Effector memory CD8-positive, alpha-beta T cell (primary cell): ENCODE measurements at regions not wholly inside any gene's neighbourhood (a gene's known extent, or its start where the extent isn't known, plus 50 kb on each side); places are given as distances from the start of the nearest gene placed in this dataset.

Source experiments
- ATAC-seq: fragments of 150-1000 bp; cut with Tn5 transposase; replicated peaks from 2 replicates; pipeline ENCODE4 v1.10.0; 2021; ENCODE audit warnings: mild to moderate bottlenecking, moderate library complexity
- DNase-seq, 3 experiments: peaks; one replicate each; pipeline ENCODE4 v3.0.0; 2021
- H3K27ac Mint-ChIP-seq, 2 donors: one replicate each; pipeline ENCODE4 v1.8.0; 2022; ENCODE audit warnings: mild to moderate bottlenecking in 2 of 2, mixed read lengths in 2 of 2, moderate library complexity in 2 of 2
- H3K27me3 Mint-ChIP-seq, 2 donors: one replicate each; pipeline ENCODE4 v1.8.0; 2022; ENCODE audit warnings: mixed read lengths in 2 of 2
- H3K36me3 Mint-ChIP-seq: one replicate; pipeline ENCODE4 v1.8.0; 2022; ENCODE audit warnings: mild to moderate bottlenecking, moderate library complexity, mixed read lengths; ENCODE audit not compliant: insufficient read depth
- H3K4me1 Mint-ChIP-seq, 2 donors: one replicate each; pipeline ENCODE4 v1.8.0; 2022; ENCODE audit warnings: low read depth in 2 of 2, mixed read lengths in 2 of 2
- H3K4me3 Mint-ChIP-seq, 2 donors: one replicate each; pipeline ENCODE4 v1.8.0; 2022; ENCODE audit warnings: mild to moderate bottlenecking in 2 of 2, mixed read lengths in 2 of 2, moderate library complexity in 2 of 2
- H3K9me3 Mint-ChIP-seq, 2 donors: one replicate each; pipeline ENCODE4 v1.8.0; 2022; ENCODE audit warnings: mixed read lengths in 2 of 2

- DNase-seq (no peak), ATAC-seq (no peak)
- Mint-ChIP-seq H3K27ac (no peak overlapping the region), H3K9me3 (no peaks in the 10 kb centered on the region), H3K4me3 (no peak overlapping the region), H3K27me3 (peaks cover 25 to 47% of the 10 kb centered on the region in 2 donors), H3K4me1 (peaks cover 6 to 7% of the 10 kb centered on the region in 2 donors), H3K36me3 (no peaks in the 10 kb centered on the region)
Observed at GRCh38 chr16:85162478-85163277, 50.4 kb upstream of the CIBAR2 start.

GRCh38 chr16:85163278-85164112 lies 51.2 kb upstream of the CIBAR2 start:
- Mint-ChIP-seq H3K27ac (no peak overlapping the region), H3K27me3 (peaks cover 29 to 56% of the 10 kb centered on the region in 2 donors), H3K4me1 (no peaks in the 10 kb centered on the region), H3K4me3 (no peak overlapping the region), H3K9me3 (no peaks in the 10 kb centered on the region), H3K36me3 (no peaks in the 10 kb centered on the region)
- no peak for DNase-seq
- no peak for ATAC-seq

GRCh38 chr16:85164431-85164830 lies 52.2 kb upstream of the CIBAR2 start:
- no peak overlapping the region for H3K27ac Mint-ChIP-seq
- ATAC-seq (no peak), DNase-seq (no peak)
- H3K4me1 Mint-ChIP-seq, result no peaks in the 10 kb centered on the region
- peaks cover 3% of the 10 kb centered on the region for H3K36me3 Mint-ChIP-seq
- peaks cover 29 to 60% of the 10 kb centered on the region in 2 donors for H3K27me3 Mint-ChIP-seq
- no peak overlapping the region for H3K4me3 Mint-ChIP-seq
- H3K9me3 Mint-ChIP-seq, result no peaks in the 10 kb centered on the region

GRCh38 chr16:85164838-85165516 lies 52.7 kb upstream of the CIBAR2 start:
- no peaks in the 10 kb centered on the region for H3K9me3 Mint-ChIP-seq
- DNase-seq, result no peak
- no peak overlapping the region for H3K4me3 Mint-ChIP-seq
- peaks cover 29 to 60% of the 10 kb centered on the region in 2 donors for H3K27me3 Mint-ChIP-seq
- no peaks in the 10 kb centered on the region for H3K4me1 Mint-ChIP-seq
- ATAC-seq, result no peak
- H3K27ac Mint-ChIP-seq, result no peak overlapping the region
- peaks cover 3% of the 10 kb centered on the region for H3K36me3 Mint-ChIP-seq

GRCh38 chr16:85165781-85166180 lies 53.5 kb upstream of the CIBAR2 start:
- Mint-ChIP-seq H3K27ac (no peak overlapping the region), H3K4me3 (no peak overlapping the region), H3K27me3 (peaks cover 34 to 66% of the 10 kb centered on the region in 2 donors), H3K9me3 (no peaks in the 10 kb centered on the region), H3K4me1 (no peaks in the 10 kb centered on the region), H3K36me3 (peaks cover 3% of the 10 kb centered on the region)
- no peak for DNase-seq
- no peak for ATAC-seq

GRCh38 chr16:85166281-85166680 lies 54.0 kb upstream of the CIBAR2 start:
- Mint-ChIP-seq H3K27me3 (peaks cover 39 to 71% of the 10 kb centered on the region in 2 donors), H3K36me3 (peaks cover 3% of the 10 kb centered on the region), H3K27ac (no peak overlapping the region), H3K9me3 (no peaks in the 10 kb centered on the region), H3K4me1 (peaks cover under 1% of the 10 kb centered on the region in 2 donors), H3K4me3 (no peak overlapping the region)
- no peak for ATAC-seq
- no peak for DNase-seq

GRCh38 chr16:85166699-85167588 lies 54.7 kb upstream of the CIBAR2 start:
- peaks cover 3% of the 10 kb centered on the region for H3K36me3 Mint-ChIP-seq
- no peak overlapping the region for H3K4me3 Mint-ChIP-seq
- H3K9me3 Mint-ChIP-seq, result no peaks in the 10 kb centered on the region
- ATAC-seq (no peak), DNase-seq (no peak)
- no peak overlapping the region for H3K27ac Mint-ChIP-seq
- H3K4me1 Mint-ChIP-seq, result peaks cover 2 to 3% of the 10 kb centered on the region in 2 donors
- peaks cover 46 to 71% of the 10 kb centered on the region in 2 donors for H3K27me3 Mint-ChIP-seq

- H3K4me3 Mint-ChIP-seq, result peak overlapping the region in 1 of 2 donors; percentile 5
Observed at GRCh38 chr16:85167589-85168537, 55.6 kb upstream of the CIBAR2 start.

GRCh38 chr16:85168732-85169256 lies 56.5 kb upstream of the CIBAR2 start:
- ATAC-seq (no peak), DNase-seq (no peak)
- peak overlapping the region; percentile 46 to 70 for H3K4me3 Mint-ChIP-seq
- H3K36me3 Mint-ChIP-seq, result peaks cover 3% of the 10 kb centered on the region
- H3K9me3 Mint-ChIP-seq, result no peaks in the 10 kb centered on the region
- H3K27ac Mint-ChIP-seq, result no peak overlapping the region
- H3K27me3 Mint-ChIP-seq, result peaks cover 63 to 79% of the 10 kb centered on the region in 2 donors
- H3K4me1 Mint-ChIP-seq, result peaks cover 2 to 3% of the 10 kb centered on the region in 2 donors

More at GRCh38 chr16:85167589-85168537, 55.6 kb upstream of the CIBAR2 start:
- H3K4me1 Mint-ChIP-seq, result peaks cover 2 to 3% of the 10 kb centered on the region in 2 donors
- H3K9me3 Mint-ChIP-seq, result no peaks in the 10 kb centered on the region
- DNase-seq (no peak), ATAC-seq (no peak)
- no peak overlapping the region for H3K27ac Mint-ChIP-seq
- H3K27me3 Mint-ChIP-seq, result peaks cover 55 to 71% of the 10 kb centered on the region in 2 donors
- peaks cover 3% of the 10 kb centered on the region for H3K36me3 Mint-ChIP-seq

- Mint-ChIP-seq H3K27me3 (peaks cover 70 to 84% of the 10 kb centered on the region in 2 donors), H3K27ac (no peak overlapping the region), H3K4me1 (peaks cover 2 to 3% of the 10 kb centered on the region in 2 donors), H3K36me3 (peaks cover 3% of the 10 kb centered on the region), H3K4me3 (no peak overlapping the region), H3K9me3 (no peaks in the 10 kb centered on the region)
- ATAC-seq (no peak), DNase-seq (no peak)
Observed at GRCh38 chr16:85169333-85170065, 57.2 kb upstream of the CIBAR2 start.

- H3K36me3 Mint-ChIP-seq, result peaks cover 3% of the 10 kb centered on the region
- peaks cover 2 to 3% of the 10 kb centered on the region in 2 donors for H3K4me1 Mint-ChIP-seq
- H3K4me3 Mint-ChIP-seq, result no peak overlapping the region
- H3K9me3 Mint-ChIP-seq, result no peaks in the 10 kb centered on the region
- peaks cover 70 to 84% of the 10 kb centered on the region in 2 donors for H3K27me3 Mint-ChIP-seq
- no peak for DNase-seq
- no peak overlapping the region for H3K27ac Mint-ChIP-seq
- ATAC-seq, result no peak
Observed at GRCh38 chr16:85170066-85170491, 57.8 kb upstream of the CIBAR2 start.
